GM18507 (cell line): ENCODE measurements at regions not wholly inside any gene's neighbourhood (a gene's known extent, or its start where the extent isn't known, plus 50 kb on each side); places are given as distances from the start of the nearest gene placed in this dataset.

Source experiments
- DNase-seq: peaks from one replicate; pipeline ENCODE4 v3.0.0; 2011; ENCODE audit warnings: low read depth; ENCODE audit not compliant: insufficient read length; ENCODE audit errors: extremely low spot score
- FAIRE-seq: peaks from 2 replicates; lab custom pipeline; 2011; peaks lifted over from hg19 to GRCh38; lab: Jason Lieb, UNC

- FAIRE-seq = no peak
- no peak for DNase-seq
Observed at GRCh38 chr1:82052563-82052962, 251.8 kb downstream of the ADGRL2 start.

DNA sequence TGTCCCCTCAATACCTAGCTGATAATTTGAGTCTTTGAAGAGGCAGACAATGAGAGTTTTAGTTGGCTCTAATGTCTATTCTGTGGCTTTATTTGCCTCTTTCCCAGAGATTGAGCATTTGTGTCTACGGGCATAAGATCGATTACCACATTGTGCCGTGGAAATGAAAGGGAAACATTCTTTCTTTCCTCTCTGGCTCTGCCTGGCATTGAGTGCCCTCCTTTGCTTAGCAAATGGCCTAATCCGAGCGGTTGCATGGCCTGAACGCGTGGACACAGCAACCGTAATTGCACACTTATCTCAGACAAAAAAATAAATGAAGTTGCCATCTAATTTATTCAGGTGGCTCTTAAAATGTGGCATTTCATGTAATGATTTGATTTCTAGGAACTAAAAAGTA is 247.9 kb downstream of the ADGRL2 start:
- DNase-seq (no peak), FAIRE-seq (no peak)

- DNase-seq (no peak), FAIRE-seq (no peak)
Observed at GRCh38 chr1:82045221-82045620, 244.5 kb downstream of the ADGRL2 start.

DNA sequence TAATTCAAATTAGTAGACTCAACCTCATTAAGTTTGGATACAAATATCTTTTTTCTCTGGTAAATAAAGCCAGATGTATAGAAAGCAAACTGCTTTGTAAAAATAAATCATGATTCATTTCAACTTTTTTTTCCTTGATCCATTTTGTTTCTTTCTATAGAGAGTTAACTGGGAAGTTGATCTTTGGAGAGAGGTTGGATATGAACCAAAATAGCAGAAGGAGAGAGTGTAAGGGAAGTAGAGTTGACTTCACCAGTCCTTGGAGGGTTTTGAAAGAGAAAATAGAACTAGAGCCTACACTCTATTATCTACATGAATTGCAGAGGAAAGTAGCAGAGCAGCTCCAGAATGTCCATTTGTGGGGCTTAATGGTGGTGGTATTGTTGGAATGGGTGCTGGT is 243.8 kb downstream of the ADGRL2 start:
- FAIRE-seq = no peak
- no peak for DNase-seq

DNA sequence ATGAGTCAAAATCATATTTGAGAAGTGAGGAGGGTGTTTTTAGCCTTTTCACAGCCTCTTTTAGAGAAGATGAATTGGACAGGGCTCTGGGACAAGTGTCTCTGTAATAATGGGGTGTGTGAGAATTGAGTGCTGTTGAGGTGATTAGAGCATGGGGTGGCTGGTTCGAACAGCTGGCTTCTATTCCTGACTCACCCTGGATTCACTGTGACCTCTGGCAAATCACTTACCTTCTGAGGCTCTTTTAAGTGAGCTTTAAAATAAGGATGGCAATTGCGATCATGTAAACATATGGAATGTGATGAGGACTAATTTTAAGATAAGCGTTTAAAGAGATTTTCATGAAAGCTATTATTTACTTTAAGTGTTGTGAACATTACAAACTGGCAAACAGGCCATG is 243.4 kb downstream of the ADGRL2 start:
- FAIRE-seq (no peak), DNase-seq (no peak)

DNA sequence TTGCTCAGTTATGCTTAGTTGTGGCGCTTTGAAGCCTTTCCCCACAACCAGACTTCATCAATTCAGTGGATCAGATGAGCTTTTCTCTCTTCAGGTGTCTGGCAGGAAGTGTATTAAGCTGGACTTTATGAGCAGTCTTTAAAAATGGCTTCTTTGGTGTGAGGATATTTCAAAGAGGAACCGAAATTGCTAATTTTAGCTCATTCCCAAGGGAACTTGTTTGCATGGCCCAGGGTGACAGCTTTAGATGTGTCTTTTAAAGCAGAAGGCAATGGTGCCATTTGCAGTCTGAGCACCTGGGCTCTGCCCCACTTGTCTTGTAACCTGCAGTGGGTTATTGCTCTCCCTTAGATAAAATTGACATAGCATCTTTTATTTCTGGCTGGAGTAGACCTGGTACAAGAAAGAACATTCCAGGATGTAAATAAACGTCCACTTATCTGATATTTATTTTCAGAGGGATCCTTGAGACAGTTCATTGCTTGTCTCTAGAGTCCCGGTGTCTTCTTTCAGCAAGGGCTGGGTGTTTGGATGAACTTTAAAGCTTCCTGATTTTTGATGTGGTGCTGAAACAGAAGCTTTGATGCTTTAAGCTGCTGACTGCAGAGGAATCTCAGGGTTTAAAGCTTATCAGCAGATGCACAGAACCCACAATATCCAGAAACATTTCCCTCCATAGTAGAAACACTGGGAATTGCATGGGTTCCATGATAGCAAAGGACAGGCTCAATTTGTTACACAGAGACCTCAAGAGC is 241.7 kb downstream of the ADGRL2 start:
- no peak for FAIRE-seq
- DNase-seq = no peak
